WTC11 (cell line): ENCODE measurements at regions not wholly inside any gene's neighbourhood (a gene's known extent, or its start where the extent isn't known, plus 50 kb on each side); places are given as distances from the start of the nearest gene placed in this dataset.

ENCODE experiments used
- ATAC-seq: fragments of 200-7000 bp; cut with Tn5 transposase; 2 replicates; pipeline ENCODE4 v1.10.0; 2021; ENCODE audit warnings: mild to moderate bottlenecking, moderate library complexity
- CTCF ChIA-PET: fragments of 300-600 bp; sonication (Branson Sonifier 250); formaldehyde crosslinking; loops from one replicate; lab custom pipeline; 2021; ENCODE audit warnings: antibody characterized with exemption; lab: Charles Lee
- POLR2A ChIA-PET: fragments of 350-600 bp; sonication (Branson Sonifier 250); formaldehyde crosslinking; loops from one replicate; lab custom pipeline; 2021; ENCODE audit warnings: antibody characterized with exemption; lab: Charles Lee
- DNase-seq: peaks from one replicate; pipeline ENCODE4 v3.0.0; 2021; ENCODE audit warnings: low spot score
- H3K27ac Mint-ChIP-seq: 2 replicates; pipeline ENCODE4 v1.8.0; 2021; ENCODE audit warnings: mixed read lengths
- H3K27me3 Mint-ChIP-seq: 2 replicates; pipeline ENCODE4 v1.8.0; 2021; ENCODE audit warnings: low read depth, mild to moderate bottlenecking, moderate library complexity, mixed read lengths
- H3K36me3 Mint-ChIP-seq: 2 replicates; pipeline ENCODE4 v1.8.0; 2021; ENCODE audit warnings: mixed read lengths
- H3K4me1 Mint-ChIP-seq: 2 replicates; pipeline ENCODE4 v1.8.0; 2022; ENCODE audit warnings: mixed read lengths
- H3K4me3 Mint-ChIP-seq: 2 replicates; pipeline ENCODE4 v1.8.0; 2021; ENCODE audit warnings: mild to moderate bottlenecking, moderate library complexity, mixed read lengths
- H3K9me3 Mint-ChIP-seq: 2 replicates; pipeline ENCODE4 v1.8.0; 2021; ENCODE audit warnings: mixed read lengths
- ATF6 ChIP-seq: sonication (generic); formaldehyde crosslinking; IDR thresholded peaks from 2 replicates; pipeline ENCODE4 v1.8.1; 2023; ENCODE audit warnings: mild to moderate bottlenecking, missing genetic modification reagents
- CBFB ChIP-seq: sonication (generic); formaldehyde crosslinking; IDR thresholded peaks from 2 replicates; pipeline ENCODE4 v1.8.1; 2022; ENCODE audit warnings: mild to moderate bottlenecking, low read depth, missing genetic modification reagents
- CDX4 ChIP-seq: fragments of 250-450 bp; sonication (Bioruptor Pico); IDR thresholded peaks from 2 replicates; pipeline ENCODE4 v1.9.0; 2021; ENCODE audit warnings: moderate library complexity, mild to moderate bottlenecking, inconsistent platforms, borderline replicate concordance
- E2F1 ChIP-seq: sonication (generic); formaldehyde crosslinking; IDR thresholded peaks from 2 replicates; pipeline ENCODE4 v1.8.0; 2022; ENCODE audit warnings: mild to moderate bottlenecking, missing genetic modification reagents
- ESRRA ChIP-seq: sonication (generic); formaldehyde crosslinking; IDR thresholded peaks from 2 replicates; pipeline ENCODE4 v1.8.1; 2022; ENCODE audit warnings: mild to moderate bottlenecking, missing genetic modification reagents, borderline replicate concordance
- GTF2I ChIP-seq: fragments of 250-450 bp; sonication (Bioruptor Pico); conservative IDR thresholded peaks from 2 replicates; pipeline ENCODE4 v1.4.0; 2021; ENCODE audit warnings: mild to moderate bottlenecking
- IRF2 ChIP-seq: sonication (generic); formaldehyde crosslinking; IDR thresholded peaks from 2 replicates; pipeline ENCODE4 v1.8.0; 2022; ENCODE audit warnings: low read depth, missing genetic modification reagents, borderline replicate concordance
- NFE2L1 ChIP-seq: sonication (generic); formaldehyde crosslinking; IDR thresholded peaks from 2 replicates; pipeline ENCODE4 v1.8.1; 2023; ENCODE audit warnings: missing genetic modification reagents
- TEAD1 ChIP-seq: sonication (generic); formaldehyde crosslinking; IDR thresholded peaks from 2 replicates; pipeline ENCODE4 v1.8.0; 2022; ENCODE audit warnings: mild to moderate bottlenecking, missing genetic modification reagents
- ZNF232 ChIP-seq: sonication (generic); formaldehyde crosslinking; IDR thresholded peaks from 2 replicates; pipeline ENCODE4 v1.8.0; 2022; ENCODE audit warnings: mild to moderate bottlenecking, missing genetic modification reagents
- ZNF263 ChIP-seq: sonication (generic); formaldehyde crosslinking; IDR thresholded peaks from 2 replicates; pipeline ENCODE4 v1.8.1; 2022; ENCODE audit warnings: low read depth, mild to moderate bottlenecking, moderate library complexity, missing genetic modification reagents
- ZNF532 ChIP-seq: fragments of 250-450 bp; sonication (Bioruptor Pico); IDR thresholded peaks from 2 replicates; pipeline ENCODE4 v1.9.0; 2021; ENCODE audit warnings: mild to moderate bottlenecking, borderline replicate concordance
- TF ChIP-seq, protein P1 (sequence below): sonication (generic); formaldehyde crosslinking; IDR thresholded peaks from 2 replicates; pipeline ENCODE4 v1.8.1; 2023; ENCODE audit warnings: mild to moderate bottlenecking, missing genetic modification reagents
- TF ChIP-seq, protein P2 (sequence below): sonication (generic); formaldehyde crosslinking; IDR thresholded peaks from 2 replicates; pipeline ENCODE4 v1.8.1; 2023; ENCODE audit warnings: mild to moderate bottlenecking, missing genetic modification reagents, borderline replicate concordance

GRCh38 chr3:6601374-6601773 lies 259.5 kb upstream of the GRM7 start:
- Mint-ChIP-seq H3K9me3 (peaks cover 67% of the 10 kb centered on the region), H3K27ac (no peak overlapping the region), H3K4me3 (no peak overlapping the region), H3K36me3 (peaks cover 22% of the 10 kb centered on the region), H3K27me3 (no peaks in the 10 kb centered on the region), H3K4me1 (peaks cover 12% of the 10 kb centered on the region; the same call in 1 of the 2 replicates)
- TF ChIP-seq ZNF532 (CRISPR knock-in tag) (no peak), IRF2 (CRISPR knock-in tag) (no peak), ESRRA (CRISPR knock-in tag) (no peak), ZNF232 (CRISPR knock-in tag) (no peak), TEAD1 (CRISPR knock-in tag) (no peak), ATF6 (no peak), E2F1 (CRISPR knock-in tag) (no peak), CBFB (no peak), NFE2L1 (no peak), ZNF263 (CRISPR knock-in tag) (no peak), GTF2I (CRISPR knock-in tag) (no peak), CDX4 (CRISPR knock-in tag) (no peak)
- TF ChIP-seq, protein P1, sequence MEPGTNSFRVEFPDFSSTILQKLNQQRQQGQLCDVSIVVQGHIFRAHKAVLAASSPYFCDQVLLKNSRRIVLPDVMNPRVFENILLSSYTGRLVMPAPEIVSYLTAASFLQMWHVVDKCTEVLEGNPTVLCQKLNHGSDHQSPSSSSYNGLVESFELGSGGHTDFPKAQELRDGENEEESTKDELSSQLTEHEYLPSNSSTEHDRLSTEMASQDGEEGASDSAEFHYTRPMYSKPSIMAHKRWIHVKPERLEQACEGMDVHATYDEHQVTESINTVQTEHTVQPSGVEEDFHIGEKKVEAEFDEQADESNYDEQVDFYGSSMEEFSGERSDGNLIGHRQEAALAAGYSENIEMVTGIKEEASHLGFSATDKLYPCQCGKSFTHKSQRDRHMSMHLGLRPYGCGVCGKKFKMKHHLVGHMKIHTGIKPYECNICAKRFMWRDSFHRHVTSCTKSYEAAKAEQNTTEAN (CRISPR knock-in tag) = no peak
- TF ChIP-seq, protein P2, sequence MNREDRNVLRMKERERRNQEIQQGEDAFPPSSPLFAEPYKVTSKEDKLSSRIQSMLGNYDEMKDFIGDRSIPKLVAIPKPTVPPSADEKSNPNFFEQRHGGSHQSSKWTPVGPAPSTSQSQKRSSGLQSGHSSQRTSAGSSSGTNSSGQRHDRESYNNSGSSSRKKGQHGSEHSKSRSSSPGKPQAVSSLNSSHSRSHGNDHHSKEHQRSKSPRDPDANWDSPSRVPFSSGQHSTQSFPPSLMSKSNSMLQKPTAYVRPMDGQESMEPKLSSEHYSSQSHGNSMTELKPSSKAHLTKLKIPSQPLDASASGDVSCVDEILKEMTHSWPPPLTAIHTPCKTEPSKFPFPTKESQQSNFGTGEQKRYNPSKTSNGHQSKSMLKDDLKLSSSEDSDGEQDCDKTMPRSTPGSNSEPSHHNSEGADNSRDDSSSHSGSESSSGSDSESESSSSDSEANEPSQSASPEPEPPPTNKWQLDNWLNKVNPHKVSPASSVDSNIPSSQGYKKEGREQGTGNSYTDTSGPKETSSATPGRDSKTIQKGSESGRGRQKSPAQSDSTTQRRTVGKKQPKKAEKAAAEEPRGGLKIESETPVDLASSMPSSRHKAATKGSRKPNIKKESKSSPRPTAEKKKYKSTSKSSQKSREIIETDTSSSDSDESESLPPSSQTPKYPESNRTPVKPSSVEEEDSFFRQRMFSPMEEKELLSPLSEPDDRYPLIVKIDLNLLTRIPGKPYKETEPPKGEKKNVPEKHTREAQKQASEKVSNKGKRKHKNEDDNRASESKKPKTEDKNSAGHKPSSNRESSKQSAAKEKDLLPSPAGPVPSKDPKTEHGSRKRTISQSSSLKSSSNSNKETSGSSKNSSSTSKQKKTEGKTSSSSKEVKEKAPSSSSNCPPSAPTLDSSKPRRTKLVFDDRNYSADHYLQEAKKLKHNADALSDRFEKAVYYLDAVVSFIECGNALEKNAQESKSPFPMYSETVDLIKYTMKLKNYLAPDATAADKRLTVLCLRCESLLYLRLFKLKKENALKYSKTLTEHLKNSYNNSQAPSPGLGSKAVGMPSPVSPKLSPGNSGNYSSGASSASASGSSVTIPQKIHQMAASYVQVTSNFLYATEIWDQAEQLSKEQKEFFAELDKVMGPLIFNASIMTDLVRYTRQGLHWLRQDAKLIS (CRISPR knock-in tag) = no peak
- no peak for DNase-seq
- no peak for ATAC-seq
- CTCF ChIA-PET = interaction anchor here (1.1 kb wide), 1 partner anchor 813 kb away, joined by 3 read pairs; no protein-coding TSS in a partner anchor
- POLR2A ChIA-PET = no interaction called here
